GM18517 (cell line): ENCODE measurements at regions not wholly inside any gene's neighbourhood (a gene's known extent, or its start where the extent isn't known, plus 50 kb on each side); places are given as distances from the start of the nearest gene placed in this dataset.
"Not testable (repeated sequence)": the region's sequence is repeated elsewhere in the genome, so short reads cannot be mapped to it uniquely, and the experiment has no call there.

ENCODE experiments used
- ATAC-seq: cut with Tn5 transposase; IDR thresholded peaks from one replicate; pipeline ENCODE4 v1.9.1; 2021; ENCODE audit warnings: mild to moderate bottlenecking, moderate library complexity; ENCODE audit not compliant: unreplicated experiment

- ATAC-seq = no peak
Measured at GRCh38 chr20:5696011-5696559, 54.1 kb upstream of the SHLD1 start.

- peak; percentile 100 for ATAC-seq
Measured at GRCh38 chr20:5691918-5692618, 58.1 kb upstream of the SHLD1 start.

- no peak for ATAC-seq
Measured at GRCh38 chr20:5689463-5689862, 60.7 kb upstream of the SHLD1 start.

GRCh38 chr20:5688431-5688972, 61.7 kb upstream of the SHLD1 start:
- ATAC-seq = no peak

DNA sequence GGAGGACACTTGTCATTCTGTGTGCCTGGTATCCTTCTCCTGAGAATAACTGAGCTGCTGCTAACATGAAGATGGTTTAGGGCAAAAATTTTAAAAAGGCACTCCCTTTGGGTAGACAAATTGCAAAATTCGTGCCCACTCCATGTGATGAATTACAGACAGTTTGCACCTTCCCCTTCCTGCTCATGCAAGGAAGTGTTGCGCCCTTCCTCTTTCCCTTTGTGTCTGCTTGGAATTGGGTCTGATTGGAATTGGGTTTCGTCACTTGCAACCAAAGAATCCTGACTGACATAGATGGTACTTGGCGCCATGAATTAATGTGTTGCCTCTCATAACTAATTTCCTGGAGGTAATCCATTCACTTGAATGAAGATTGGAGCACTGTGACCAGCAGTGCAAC, 62.3 kb upstream of the SHLD1 start:
- ATAC-seq = no peak

DNA sequence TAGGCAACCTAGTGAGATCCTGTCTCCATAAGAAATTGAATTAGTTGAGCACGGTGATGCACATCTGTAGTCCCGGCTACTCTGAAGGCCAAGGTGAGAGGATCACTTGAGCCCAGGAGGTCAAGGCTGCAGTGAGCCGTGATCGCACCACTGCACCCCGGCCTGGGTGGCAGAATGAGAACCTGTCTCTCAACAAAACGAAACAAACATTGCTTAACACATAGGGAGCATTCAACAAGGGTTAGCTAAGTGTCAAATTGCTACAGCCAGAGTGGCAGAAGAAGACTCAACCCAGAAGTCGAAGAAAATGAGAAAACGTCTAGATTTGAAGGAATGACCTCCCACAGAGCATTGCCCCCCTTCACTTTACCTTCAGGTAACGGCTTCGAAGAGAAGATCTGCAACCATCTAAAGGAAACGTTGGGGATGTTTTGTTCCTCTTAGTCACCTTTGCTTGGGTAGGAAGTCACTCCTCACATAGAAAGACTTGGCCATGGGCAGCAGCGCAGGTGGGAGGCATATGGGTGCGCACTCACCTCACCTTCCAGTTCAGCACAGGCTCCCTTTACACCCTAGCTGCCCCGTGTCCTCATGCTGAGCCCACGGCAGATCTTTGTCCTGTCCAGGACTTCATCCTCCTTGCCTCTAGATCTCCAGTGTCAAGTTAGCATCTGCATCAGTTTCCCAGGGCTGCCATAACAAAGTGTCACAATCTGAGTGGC, 63.7 kb upstream of the SHLD1 start:
- ATAC-seq = no peak

DNA sequence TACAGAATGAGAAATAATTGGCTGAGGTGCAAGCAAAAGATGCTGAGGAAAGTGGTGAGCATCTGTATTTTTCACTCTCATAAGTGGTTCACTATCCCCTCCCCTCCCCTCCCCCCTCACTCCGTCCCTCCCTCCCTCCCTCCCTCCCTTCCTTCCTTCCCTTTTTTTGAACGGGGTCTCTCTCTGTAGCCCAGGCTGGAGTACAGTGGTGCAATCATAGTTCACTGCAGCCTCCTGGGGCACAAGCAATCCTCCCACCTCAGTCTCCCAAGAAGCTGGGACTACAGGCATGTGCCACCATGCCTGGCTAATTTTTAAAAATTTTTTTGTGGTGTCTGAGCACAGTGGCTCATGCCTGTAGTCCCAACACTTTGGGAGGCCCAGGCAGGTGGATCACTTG, 67.6 kb upstream of the SHLD1 start:
- ATAC-seq = not testable (repeated sequence)

GRCh38 chr20:5680192-5680591, 69.4 kb upstream of the GPCPD1 start:
- ATAC-seq = no peak

GRCh38 chr20:5678777-5679176, 68.0 kb upstream of the GPCPD1 start:
- ATAC-seq = no peak

- ATAC-seq = not testable (repeated sequence)
Measured at GRCh38 chr20:5677944-5678343, 67.1 kb upstream of the GPCPD1 start.

- no peak for ATAC-seq
Measured at GRCh38 chr20:5677389-5677788, 66.6 kb upstream of the GPCPD1 start.

- no peak for ATAC-seq
Measured at GRCh38 chr20:5675103-5676091, 64.6 kb upstream of the GPCPD1 start.

DNA sequence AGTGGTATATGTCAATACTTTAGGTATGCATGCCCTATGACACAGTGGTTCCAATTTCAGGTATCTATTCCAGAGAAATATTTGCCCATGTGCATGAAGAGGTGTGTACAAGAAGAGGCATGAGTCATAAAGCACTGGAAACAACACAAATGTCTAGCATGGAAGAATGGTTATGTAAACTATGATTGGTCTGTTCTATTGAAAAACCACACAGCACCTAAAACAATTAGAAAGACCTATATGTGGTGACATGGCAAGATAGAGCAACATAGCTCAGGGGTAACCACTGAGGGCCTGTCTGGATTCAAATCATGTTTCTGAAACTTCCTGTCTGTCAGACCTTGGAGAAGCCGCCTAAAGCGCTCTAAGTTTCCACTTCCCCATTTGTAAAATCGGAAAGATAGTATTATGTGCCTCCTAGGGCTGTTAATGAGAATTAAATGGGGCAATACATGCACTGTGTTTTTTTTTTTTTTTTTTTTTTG, 63.4 kb upstream of the GPCPD1 start:
- peak; percentile 86 for ATAC-seq

DNA sequence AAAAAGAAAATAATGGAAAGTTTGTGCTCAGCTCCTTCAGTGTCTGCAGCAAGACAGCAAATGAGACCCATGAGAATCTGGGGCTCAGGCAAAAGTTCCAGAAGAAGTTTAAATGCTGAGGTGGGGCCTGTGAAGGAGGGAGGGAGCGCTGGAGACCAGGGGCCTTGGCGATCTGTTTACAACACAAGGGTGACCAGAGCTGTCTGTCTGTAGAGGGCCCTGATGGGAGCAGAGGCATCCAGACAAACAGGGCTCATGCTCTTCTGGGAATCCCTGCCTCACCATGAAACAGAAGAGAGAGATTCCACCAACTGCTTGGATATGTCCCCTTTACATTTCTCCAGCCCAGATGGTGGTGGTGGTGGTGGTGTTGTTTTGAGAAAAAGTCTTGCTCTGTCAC, 60.1 kb upstream of the GPCPD1 start:
- ATAC-seq = no peak

DNA sequence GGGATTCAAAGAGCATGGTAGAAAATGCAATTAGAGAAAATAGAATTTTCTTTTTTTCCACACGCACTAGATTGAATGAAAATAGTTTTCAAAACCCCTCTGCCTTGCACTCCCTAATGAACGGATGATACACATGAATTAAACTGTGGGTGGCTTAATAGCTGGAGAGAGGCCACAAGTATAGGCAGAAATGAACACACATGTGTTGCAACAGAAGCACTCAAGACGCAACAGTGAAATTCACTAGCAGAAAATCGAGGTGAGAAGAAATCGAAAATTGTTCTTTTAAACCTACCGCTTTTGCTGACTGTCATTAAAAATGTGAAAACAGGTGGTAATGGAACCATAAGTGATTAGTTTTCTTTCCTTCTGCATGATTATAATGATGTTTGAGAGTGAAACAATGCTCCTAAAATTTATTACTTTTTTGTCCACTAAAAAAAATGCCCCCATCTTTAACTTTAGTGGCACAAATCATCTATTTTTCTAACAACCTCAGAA, 59.3 kb upstream of the GPCPD1 start:
- ATAC-seq = no peak

- ATAC-seq = no peak
Measured at GRCh38 chr20:5668529-5668868, 57.7 kb upstream of the GPCPD1 start.

GRCh38 chr20:5667705-5668528, 57.1 kb upstream of the GPCPD1 start:
- ATAC-seq = no peak

DNA sequence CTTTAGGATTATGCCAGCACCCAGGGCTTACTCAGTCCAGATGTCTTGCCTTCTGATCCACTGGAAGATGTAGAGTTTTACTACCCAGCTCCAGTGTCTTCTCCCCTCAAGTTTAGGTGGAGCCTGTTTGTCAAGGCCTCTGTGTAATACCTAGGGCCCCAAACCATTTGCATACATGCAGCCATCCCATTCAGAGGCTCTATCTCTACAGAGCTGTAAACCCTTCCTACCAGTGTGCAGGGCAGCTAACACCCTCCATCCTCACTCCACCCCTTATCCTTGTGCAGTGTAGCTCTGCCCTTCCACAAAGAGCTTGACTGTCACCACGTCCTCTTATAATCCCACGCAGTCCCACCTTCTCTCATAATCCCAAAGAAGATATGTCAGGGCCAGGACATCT, 54.6 kb upstream of the GPCPD1 start:
- no peak for ATAC-seq

- ATAC-seq = no peak
Measured at GRCh38 chr20:5663396-5663795, 52.6 kb upstream of the GPCPD1 start.

- ATAC-seq = no peak
Measured at GRCh38 chr20:5662769-5663168, 52.0 kb upstream of the GPCPD1 start.
